ENCODE measurements at regions not wholly inside any gene's neighbourhood (a gene's known extent, or its start where the extent isn't known, plus 50 kb on each side); places are given as distances from the start of the nearest gene placed in this dataset.

GRCh38 chr6:11409371-11409770 is 128.2 kb upstream of the TMEM170B start:
- no peak for TF ChIP-seq CTCF (IDR thresholded peaks at IDR 0.05)
- no peak for TF ChIP-seq POLR2A (IDR thresholded peaks at IDR 0.05)

Measured in lower leg skin (tissue), 3 donors.